ENCODE measurements at regions not wholly inside any gene's neighbourhood (a gene's known extent, or its start where the extent isn't known, plus 50 kb on each side); places are given as distances from the start of the nearest gene placed in this dataset.
A peak's percentile ranks its signal among the peaks of the same experiment; 100 is the strongest.

GRCh38 chr10:58992830-58993460 lies 183.5 kb upstream of the PHYHIPL start:
- Histone ChIP-seq H3K27me3 (ENCODE audit: control insufficient read depth in 3 of 3, insufficient read depth in 3 of 3, low read length in 3 of 3) (no peaks in the 10 kb centered on the region), H3K4me1 (ENCODE audit: control insufficient read depth in 3 of 3, insufficient read depth in 2 of 3, low read depth in 1 of 3, low read length in 2 of 3) (peaks cover 4 to 25% (median 4%) of the 10 kb centered on the region in 3 donors), H3K36me3 (ENCODE audit: control insufficient read depth in 3 of 3, insufficient read depth in 2 of 3, low read depth in 1 of 3, low read length in 3 of 3) (no peaks in the 10 kb centered on the region), H3K9me3 (ENCODE audit: control insufficient read depth in 2 of 2, insufficient read depth in 1 of 2, low read depth in 1 of 2, low read length in 1 of 2) (peaks cover 0 to 22% of the 10 kb centered on the region in 2 donors), H3K4me3 (ENCODE audit: low read depth in 1 of 3, low read length in 3 of 3) (no peak overlapping the region), H3K27ac (ENCODE audit: low read depth in 1 of 3, low read length in 2 of 3) (no peak overlapping the region)
- WGBS, 3 donors: 80 to 94% (median 88%) methylated on average over 4 of the region's 4 CpGs
- no peak for FAIRE-seq
- DNase-seq: no peak

GRCh38 chr10:58993480-58994221 lies 182.8 kb upstream of the PHYHIPL start:
- Histone ChIP-seq H3K27ac (ENCODE audit: low read depth in 1 of 3, low read length in 2 of 3) (peak overlapping the region in 1 of 3 donors; percentile 35), H3K27me3 (ENCODE audit: control insufficient read depth in 3 of 3, insufficient read depth in 3 of 3, low read length in 3 of 3) (no peaks in the 10 kb centered on the region), H3K36me3 (ENCODE audit: control insufficient read depth in 3 of 3, insufficient read depth in 2 of 3, low read depth in 1 of 3, low read length in 3 of 3) (no peaks in the 10 kb centered on the region), H3K4me3 (ENCODE audit: low read depth in 1 of 3, low read length in 3 of 3) (no peak overlapping the region), H3K4me1 (ENCODE audit: control insufficient read depth in 3 of 3, insufficient read depth in 2 of 3, low read depth in 1 of 3, low read length in 2 of 3) (peaks cover 4 to 25% (median 4%) of the 10 kb centered on the region in 3 donors), H3K9me3 (ENCODE audit: control insufficient read depth in 2 of 2, insufficient read depth in 1 of 2, low read depth in 1 of 2, low read length in 1 of 2) (peaks cover 0 to 22% of the 10 kb centered on the region in 2 donors)
- FAIRE-seq (no peak), DNase-seq (no peak)
- WGBS, 3 donors: 63 to 75% (median 69%) methylated on average over 7 of the region's 7 CpGs

- Histone ChIP-seq H3K27me3 (ENCODE audit: control insufficient read depth in 3 of 3, insufficient read depth in 3 of 3, low read length in 3 of 3) (no peaks in the 10 kb centered on the region), H3K4me1 (ENCODE audit: control insufficient read depth in 3 of 3, insufficient read depth in 2 of 3, low read depth in 1 of 3, low read length in 2 of 3) (peaks cover 4 to 25% (median 4%) of the 10 kb centered on the region in 3 donors), H3K4me3 (ENCODE audit: low read depth in 1 of 3, low read length in 3 of 3) (no peak overlapping the region), H3K36me3 (ENCODE audit: control insufficient read depth in 3 of 3, insufficient read depth in 2 of 3, low read depth in 1 of 3, low read length in 3 of 3) (no peaks in the 10 kb centered on the region), H3K27ac (ENCODE audit: low read depth in 1 of 3, low read length in 2 of 3) (peak overlapping the region in 1 of 3 donors; percentile 61), H3K9me3 (ENCODE audit: control insufficient read depth in 2 of 2, insufficient read depth in 1 of 2, low read depth in 1 of 2, low read length in 1 of 2) (peaks cover 0 to 21% of the 10 kb centered on the region in 2 donors)
- FAIRE-seq (peak; percentile 26), DNase-seq (peak; percentile 76 to 82)
- 16 to 63% (median 41%) methylated on average over 4 of the region's 4 CpGs for WGBS, 3 donors
Measured at GRCh38 chr10:58994226-58995057, 182.0 kb upstream of the PHYHIPL start.

GRCh38 chr10:58995058-58995596 lies 181.3 kb upstream of the PHYHIPL start:
- 39 to 50% (median 42%) methylated on average over 6 of the region's 6 CpGs for WGBS, 3 donors
- H3K4me1 ChIP-seq (ENCODE audit: control insufficient read depth in 3 of 3, insufficient read depth in 2 of 3, low read depth in 1 of 3, low read length in 2 of 3): peaks cover 4 to 25% (median 4%) of the 10 kb centered on the region in 3 donors
- no peak for FAIRE-seq
- peaks cover 0 to 14% of the 10 kb centered on the region in 2 donors for H3K9me3 ChIP-seq (ENCODE audit: control insufficient read depth in 2 of 2, insufficient read depth in 1 of 2, low read depth in 1 of 2, low read length in 1 of 2)
- H3K27me3 ChIP-seq (ENCODE audit: control insufficient read depth in 3 of 3, insufficient read depth in 3 of 3, low read length in 3 of 3): no peaks in the 10 kb centered on the region
- DNase-seq: peak in 1 of 2 donors; percentile 65
- H3K27ac ChIP-seq (ENCODE audit: low read depth in 1 of 3, low read length in 2 of 3): peak overlapping the region; percentile 21 to 61 (median 24)
- H3K4me3 ChIP-seq (ENCODE audit: low read depth in 1 of 3, low read length in 3 of 3): no peak overlapping the region
- no peaks in the 10 kb centered on the region for H3K36me3 ChIP-seq (ENCODE audit: control insufficient read depth in 3 of 3, insufficient read depth in 2 of 3, low read depth in 1 of 3, low read length in 3 of 3)

GRCh38 chr10:58996063-58996462 lies 180.4 kb upstream of the PHYHIPL start:
- FAIRE-seq: no peak
- 69 to 86% (median 74%) methylated on average over 2 of the region's 2 CpGs for WGBS, 3 donors
- DNase-seq: no peak
- no peak overlapping the region for H3K4me3 ChIP-seq (ENCODE audit: low read depth in 1 of 3, low read length in 3 of 3)
- no peaks in the 10 kb centered on the region for H3K36me3 ChIP-seq (ENCODE audit: control insufficient read depth in 3 of 3, insufficient read depth in 2 of 3, low read depth in 1 of 3, low read length in 3 of 3)
- H3K27ac ChIP-seq (ENCODE audit: low read depth in 1 of 3, low read length in 2 of 3): no peak overlapping the region
- H3K27me3 ChIP-seq (ENCODE audit: control insufficient read depth in 3 of 3, insufficient read depth in 3 of 3, low read length in 3 of 3): no peaks in the 10 kb centered on the region
- peaks cover 4 to 22% (median 7%) of the 10 kb centered on the region in 3 donors for H3K4me1 ChIP-seq (ENCODE audit: control insufficient read depth in 3 of 3, insufficient read depth in 2 of 3, low read depth in 1 of 3, low read length in 2 of 3)
- H3K9me3 ChIP-seq (ENCODE audit: control insufficient read depth in 2 of 2, insufficient read depth in 1 of 2, low read depth in 1 of 2, low read length in 1 of 2): peaks cover 0 to 6% of the 10 kb centered on the region in 2 donors

GRCh38 chr10:58996866-58997265 lies 179.6 kb upstream of the PHYHIPL start:
- no peak overlapping the region for H3K4me3 ChIP-seq (ENCODE audit: low read depth in 1 of 3, low read length in 3 of 3)
- no peak for DNase-seq
- H3K9me3 ChIP-seq (ENCODE audit: control insufficient read depth in 2 of 2, insufficient read depth in 1 of 2, low read depth in 1 of 2, low read length in 1 of 2): peaks cover 0 to 1% of the 10 kb centered on the region in 2 donors
- no peak for FAIRE-seq
- H3K27me3 ChIP-seq (ENCODE audit: control insufficient read depth in 3 of 3, insufficient read depth in 3 of 3, low read length in 3 of 3): no peaks in the 10 kb centered on the region
- no peak overlapping the region for H3K27ac ChIP-seq (ENCODE audit: low read depth in 1 of 3, low read length in 2 of 3)
- WGBS, 3 donors: 86 to 91% (median 87%) methylated on average over 2 of the region's 2 CpGs
- H3K4me1 ChIP-seq (ENCODE audit: control insufficient read depth in 3 of 3, insufficient read depth in 2 of 3, low read depth in 1 of 3, low read length in 2 of 3): peaks cover 4 to 22% (median 7%) of the 10 kb centered on the region in 3 donors
- no peaks in the 10 kb centered on the region for H3K36me3 ChIP-seq (ENCODE audit: control insufficient read depth in 3 of 3, insufficient read depth in 2 of 3, low read depth in 1 of 3, low read length in 3 of 3)

GRCh38 chr10:58998924-58999713 lies 177.3 kb upstream of the PHYHIPL start:
- DNase-seq (no peak), FAIRE-seq (no peak)
- peaks cover 0 to 23% (median 4%) of the 10 kb centered on the region in 3 donors for H3K4me1 ChIP-seq (ENCODE audit: control insufficient read depth in 3 of 3, insufficient read depth in 2 of 3, low read depth in 1 of 3, low read length in 2 of 3)
- no peak overlapping the region for H3K27ac ChIP-seq (ENCODE audit: low read depth in 1 of 3, low read length in 2 of 3)
- 87 to 91% (median 89%) methylated on average over 8 of the region's 8 CpGs for WGBS, 3 donors
- H3K36me3 ChIP-seq (ENCODE audit: control insufficient read depth in 3 of 3, insufficient read depth in 2 of 3, low read depth in 1 of 3, low read length in 3 of 3): no peaks in the 10 kb centered on the region
- H3K9me3 ChIP-seq (ENCODE audit: control insufficient read depth in 2 of 2, insufficient read depth in 1 of 2, low read depth in 1 of 2, low read length in 1 of 2): no peaks in the 10 kb centered on the region
- H3K27me3 ChIP-seq (ENCODE audit: control insufficient read depth in 3 of 3, insufficient read depth in 3 of 3, low read length in 3 of 3): no peaks in the 10 kb centered on the region
- no peak overlapping the region for H3K4me3 ChIP-seq (ENCODE audit: low read depth in 1 of 3, low read length in 3 of 3)

Measured in small intestine (tissue), 7 donors.